Limb (tissue), 2 donors: ENCODE measurements at regions not wholly inside any gene's neighbourhood (a gene's known extent, or its start where the extent isn't known, plus 50 kb on each side); places are given as distances from the start of the nearest gene placed in this dataset.
A peak's percentile ranks its signal among the peaks of the same experiment; 100 is the strongest.

Experiments used
- DNase-seq, 2 donors: peaks; one replicate each; pipeline ENCODE4 v3.0.0-alpha.2; 2016; ENCODE audit errors: extremely low spot score in 2 of 2

GRCh38 chr16:73543970-73544599, 496.2 kb upstream of the ZFHX3 start:
- peak in 1 of 2 donors; percentile 44 for DNase-seq

- no peak for DNase-seq
Observed at GRCh38 chr16:73543331-73543969, 495.5 kb upstream of the ZFHX3 start.

- DNase-seq = no peak
Observed at GRCh38 chr16:73542885-73543284, 495.0 kb upstream of the ZFHX3 start.

GRCh38 chr16:73537921-73538320, 490.0 kb upstream of the ZFHX3 start:
- no peak for DNase-seq

GRCh38 chr16:73536931-73537330, 489.0 kb upstream of the ZFHX3 start:
- no peak for DNase-seq

- no peak for DNase-seq
Observed at GRCh38 chr16:73531021-73531420, 483.1 kb upstream of the ZFHX3 start.

- no peak for DNase-seq
Observed at GRCh38 chr16:73530529-73530928, 482.6 kb upstream of the ZFHX3 start.

GRCh38 chr16:73529303-73530012, 481.5 kb upstream of the ZFHX3 start:
- DNase-seq = no peak

- no peak for DNase-seq
Observed at GRCh38 chr16:73527187-73527586, 479.3 kb upstream of the ZFHX3 start.

GRCh38 chr16:73526011-73526804, 478.3 kb upstream of the ZFHX3 start:
- DNase-seq = no peak

GRCh38 chr16:73523209-73523608, 475.3 kb upstream of the ZFHX3 start:
- no peak for DNase-seq

GRCh38 chr16:73521499-73521898, 473.6 kb upstream of the ZFHX3 start:
- DNase-seq = no peak

GRCh38 chr16:73515616-73516015, 467.7 kb upstream of the ZFHX3 start:
- DNase-seq = no peak

- DNase-seq = no peak
Observed at GRCh38 chr16:73510852-73511251, 462.9 kb upstream of the ZFHX3 start.

GRCh38 chr16:73506568-73507056, 458.7 kb upstream of the ZFHX3 start:
- no peak for DNase-seq

- DNase-seq = no peak
Observed at GRCh38 chr16:73505577-73505976, 457.6 kb upstream of the ZFHX3 start.

- no peak for DNase-seq
Observed at GRCh38 chr16:73504591-73505575, 457.0 kb upstream of the ZFHX3 start.

- DNase-seq = no peak
Observed at GRCh38 chr16:73503093-73503492, 455.2 kb upstream of the ZFHX3 start.

- DNase-seq = no peak
Observed at GRCh38 chr16:73499276-73499675, 451.3 kb upstream of the ZFHX3 start.

- no peak for DNase-seq
Observed at GRCh38 chr16:73485880-73486279, 438.0 kb upstream of the ZFHX3 start.
